SJCRH30 (cell line): ENCODE measurements at regions not wholly inside any gene's neighbourhood (a gene's known extent, or its start where the extent isn't known, plus 50 kb on each side); places are given as distances from the start of the nearest gene placed in this dataset.
"Not testable (repeated sequence)": the region's sequence is repeated elsewhere in the genome, so short reads cannot be mapped to it uniquely, and the experiment has no call there.

Source experiments
- DNase-seq, 2 experiments: peaks; one replicate each; pipeline ENCODE4 v3.0.0-alpha.2; 2015 to 2020
- H3K27ac ChIP-seq: fragments of 250-450 bp; sonication (Bioruptor Pico); 2 replicates; pipeline ENCODE4 v1.5.1; 2020; ENCODE audit warnings: mild to moderate bottlenecking, moderate library complexity
- H3K27me3 ChIP-seq: fragments of 250-450 bp; sonication (Bioruptor Pico); 2 replicates; pipeline ENCODE4 v1.5.1; 2020; ENCODE audit warnings: mild to moderate bottlenecking, moderate library complexity
- H3K36me3 ChIP-seq: fragments of 250-450 bp; sonication (Bioruptor Pico); 2 replicates; pipeline ENCODE4 v1.5.1; 2020; ENCODE audit warnings: mild to moderate bottlenecking, moderate library complexity
- H3K4me1 ChIP-seq: fragments of 250-450 bp; sonication (Bioruptor Pico); 2 replicates; pipeline ENCODE4 v1.5.1; 2020; ENCODE audit warnings: mild to moderate bottlenecking, moderate library complexity
- H3K4me3 ChIP-seq: fragments of 250-450 bp; sonication (Bioruptor Pico); 2 replicates; pipeline ENCODE4 v1.5.1; 2020; ENCODE audit warnings: mild to moderate bottlenecking, moderate library complexity
- H3K9me3 ChIP-seq: fragments of 250-450 bp; sonication (Bioruptor Pico); replicated peaks from 2 replicates; pipeline ENCODE4 v1.5.1; 2020; ENCODE audit warnings: mild to moderate bottlenecking, moderate library complexity

DNA sequence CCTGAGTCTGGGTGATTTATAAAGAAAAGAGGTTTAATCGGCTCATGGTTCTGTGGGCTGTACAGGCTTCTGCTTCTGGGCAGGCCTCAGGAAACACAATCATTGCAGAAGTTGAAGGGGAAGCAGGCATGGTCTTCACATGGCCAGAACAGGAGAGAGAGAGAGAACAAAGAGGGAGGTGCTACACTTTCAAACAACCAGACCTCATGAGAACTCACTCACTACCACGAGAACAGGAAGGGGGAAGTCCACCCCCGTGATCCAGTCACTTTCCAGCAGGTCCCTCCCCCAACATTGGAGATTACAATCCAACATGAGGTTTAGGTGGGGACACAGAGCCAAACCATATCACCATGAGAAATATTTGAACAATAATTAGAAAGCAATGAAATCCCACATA, 222.9 kb downstream of the FAM72C start:
- Histone ChIP-seq H3K36me3 (no peaks in the 10 kb centered on the region), H3K4me1 (no peaks in the 10 kb centered on the region), H3K4me3 (no peak overlapping the region), H3K9me3 (no peaks in the 10 kb centered on the region), H3K27me3 (no peaks in the 10 kb centered on the region), H3K27ac (no peak overlapping the region)
- DNase-seq: no peak

- Histone ChIP-seq H3K36me3 (no peaks in the 10 kb centered on the region), H3K27me3 (no peaks in the 10 kb centered on the region), H3K9me3 (no peaks in the 10 kb centered on the region), H3K27ac (no peak overlapping the region), H3K4me3 (no peak overlapping the region), H3K4me1 (no peaks in the 10 kb centered on the region)
- no peak for DNase-seq
Observed at GRCh38 chr1:143736562-143736961, 235.2 kb downstream of the FAM72C start.

DNA sequence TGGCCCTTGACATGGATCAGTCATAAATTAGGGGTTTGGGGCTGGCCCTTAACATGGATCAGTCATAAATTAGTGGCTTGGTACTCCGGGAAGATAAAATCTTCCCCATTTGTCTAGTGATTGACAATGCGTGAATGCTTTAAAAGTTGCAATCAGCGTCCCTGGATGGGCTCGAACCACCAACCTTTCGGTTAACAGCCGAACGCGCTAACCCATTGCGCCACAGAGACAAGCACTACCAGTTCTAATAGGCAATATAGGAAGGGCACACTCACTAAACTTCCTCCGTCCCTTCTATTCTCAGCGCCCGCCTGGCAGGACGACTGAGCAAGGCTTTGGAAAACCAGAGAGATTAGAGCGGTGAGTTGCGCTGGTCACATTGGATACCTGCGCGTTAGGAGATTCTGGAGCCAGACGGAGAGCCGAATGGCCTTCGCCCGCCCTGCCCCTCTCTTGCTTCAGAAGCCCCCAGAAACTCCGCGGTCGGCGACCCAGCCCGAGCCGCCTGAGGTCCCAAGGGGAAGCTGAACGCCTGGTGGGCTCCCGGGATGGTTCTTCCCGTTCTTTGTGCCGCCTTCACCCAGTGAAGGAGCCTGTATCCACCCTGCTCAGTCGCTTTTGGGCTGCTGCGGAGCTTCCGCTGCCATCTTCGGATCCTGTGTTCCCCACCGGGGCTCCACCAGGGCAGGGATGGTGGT, 235.9 kb downstream of the FAM72C start:
- Histone ChIP-seq H3K27ac (no peak overlapping the region), H3K9me3 (no peaks in the 10 kb centered on the region), H3K4me1 (no peaks in the 10 kb centered on the region), H3K27me3 (no peaks in the 10 kb centered on the region), H3K4me3 (no peak overlapping the region), H3K36me3 (no peaks in the 10 kb centered on the region)
- no peak for DNase-seq

DNA sequence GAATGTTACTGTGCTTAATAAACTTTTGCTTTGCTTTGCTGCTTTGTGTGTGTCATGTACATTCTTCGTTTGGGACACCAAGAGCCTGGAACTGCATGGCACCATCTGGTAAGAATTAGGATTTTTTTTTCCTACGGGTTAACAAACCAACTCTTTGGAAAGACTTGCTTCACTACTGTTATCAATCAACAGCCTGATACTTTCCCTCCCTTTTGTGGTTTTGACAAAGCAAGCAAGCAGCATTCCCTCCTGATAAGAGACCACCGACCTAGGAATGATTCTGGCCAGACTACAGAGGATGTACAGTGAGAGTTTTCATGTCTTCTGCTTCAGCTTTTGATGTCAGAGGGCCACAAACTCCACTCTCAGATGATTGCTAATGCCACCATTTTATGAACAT, 237.5 kb downstream of the FAM72C start:
- not testable (repeated sequence) for H3K27ac ChIP-seq, DNase-seq, H3K27me3 ChIP-seq, H3K4me3 ChIP-seq, H3K4me1 ChIP-seq, H3K36me3 ChIP-seq, H3K9me3 ChIP-seq

DNA sequence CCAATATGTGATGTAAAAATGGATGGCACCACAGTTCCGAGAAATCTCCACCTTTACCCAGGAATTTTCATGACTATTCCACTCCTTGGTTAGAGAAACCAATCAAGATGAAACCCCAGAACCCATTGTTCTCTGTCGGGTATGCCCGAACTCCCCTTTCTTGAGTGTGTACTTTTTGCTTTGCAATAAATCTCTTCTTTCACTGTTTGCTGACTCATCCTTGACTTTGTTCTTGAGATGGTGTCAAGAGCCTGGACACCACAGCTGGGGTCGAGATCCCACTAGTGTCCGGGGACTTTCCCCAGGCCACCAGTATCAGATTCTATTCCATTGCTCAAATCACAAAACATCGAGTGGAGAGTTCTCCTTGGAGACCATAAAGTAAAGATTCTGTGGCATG, 240.9 kb downstream of the FAM72C start:
- H3K36me3 ChIP-seq, H3K4me1 ChIP-seq: not testable (repeated sequence)

DNA sequence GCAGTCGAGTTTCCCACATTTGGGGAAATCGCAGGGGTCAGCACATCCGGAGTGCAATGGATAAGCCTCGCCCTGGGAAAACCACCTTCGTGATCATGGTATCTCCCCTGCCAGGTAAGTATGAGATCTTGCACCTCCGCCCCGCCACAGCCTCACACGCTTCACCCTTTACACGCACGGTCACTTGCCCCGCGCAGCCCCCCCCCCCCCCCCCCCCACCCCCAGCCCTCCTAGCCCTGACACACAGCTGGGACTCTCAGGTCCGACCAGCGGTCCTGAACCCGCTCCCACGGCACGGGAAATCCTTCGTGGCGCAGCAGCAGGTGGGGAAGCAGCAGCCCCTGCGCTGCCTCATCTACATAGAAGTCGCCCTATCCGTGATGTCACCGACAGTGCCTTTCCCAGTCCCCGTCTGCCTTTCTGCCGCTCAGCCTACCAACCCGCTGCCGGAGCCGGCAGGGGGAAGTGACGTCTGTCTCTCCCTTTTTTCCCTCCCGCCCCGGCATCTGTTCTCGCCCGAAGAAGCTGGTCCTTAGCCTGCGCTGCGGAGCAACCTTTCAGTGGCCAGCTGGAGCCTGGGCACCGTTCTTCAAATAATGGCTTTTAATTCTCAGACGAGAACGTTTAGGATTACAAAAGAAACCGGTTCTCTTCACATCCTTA, 242.2 kb downstream of the FAM72C start:
- not testable (repeated sequence) for H3K36me3 ChIP-seq, H3K27ac ChIP-seq, H3K4me1 ChIP-seq, H3K9me3 ChIP-seq, H3K27me3 ChIP-seq, H3K4me3 ChIP-seq
- peak; percentile 19 to 29 for DNase-seq

More for the DNA sequence above, 240.9 kb downstream of the FAM72C start:
- not testable (repeated sequence) for H3K27me3 ChIP-seq, H3K9me3 ChIP-seq, H3K27ac ChIP-seq, DNase-seq, H3K4me3 ChIP-seq

DNA sequence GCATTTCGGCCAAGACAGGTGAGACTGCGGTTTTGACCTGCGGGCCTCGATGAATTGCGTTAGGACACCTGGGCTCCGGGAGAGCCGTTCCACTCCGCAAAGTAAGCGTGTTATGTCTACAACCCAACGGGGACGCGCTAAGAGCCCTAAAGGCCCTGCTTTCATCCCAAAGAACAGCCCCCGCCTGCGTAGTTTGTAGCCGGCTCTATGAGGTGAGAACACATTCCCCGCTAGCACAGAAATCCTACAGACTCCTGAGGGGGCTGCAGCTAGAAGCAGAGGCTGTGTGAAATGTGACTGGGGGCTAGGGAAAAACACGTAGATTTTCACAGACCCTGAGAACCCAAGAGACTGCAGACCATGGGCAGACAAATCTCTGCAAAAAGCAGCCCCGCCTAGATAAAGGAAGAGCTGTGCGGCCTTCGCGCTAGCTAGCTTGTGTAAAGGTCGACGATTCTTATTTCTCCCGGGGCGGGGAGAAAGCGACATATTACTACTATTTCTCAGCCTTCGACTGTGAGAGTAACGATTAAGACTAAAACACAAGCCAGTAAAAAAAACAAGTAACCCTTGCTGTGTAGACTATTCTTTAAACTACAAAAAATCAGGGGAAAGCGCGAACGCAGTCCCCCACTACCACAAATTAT, 242.9 kb downstream of the FAM72C start:
- H3K4me3 ChIP-seq: not testable (repeated sequence)

GRCh38 chr1:143727263-143727662, 244.5 kb downstream of the FAM72C start:
- H3K27ac ChIP-seq: no peak overlapping the region
- H3K27me3 ChIP-seq: no peaks in the 10 kb centered on the region
- H3K4me3 ChIP-seq: no peak overlapping the region
- no peak for DNase-seq
- H3K9me3 ChIP-seq: no peaks in the 10 kb centered on the region
- H3K4me1 ChIP-seq: no peaks in the 10 kb centered on the region
- no peaks in the 10 kb centered on the region for H3K36me3 ChIP-seq

More for the DNA sequence above, 242.9 kb downstream of the FAM72C start:
- not testable (repeated sequence) for H3K27me3 ChIP-seq, DNase-seq, H3K27ac ChIP-seq, H3K9me3 ChIP-seq, H3K36me3 ChIP-seq, H3K4me1 ChIP-seq

DNA sequence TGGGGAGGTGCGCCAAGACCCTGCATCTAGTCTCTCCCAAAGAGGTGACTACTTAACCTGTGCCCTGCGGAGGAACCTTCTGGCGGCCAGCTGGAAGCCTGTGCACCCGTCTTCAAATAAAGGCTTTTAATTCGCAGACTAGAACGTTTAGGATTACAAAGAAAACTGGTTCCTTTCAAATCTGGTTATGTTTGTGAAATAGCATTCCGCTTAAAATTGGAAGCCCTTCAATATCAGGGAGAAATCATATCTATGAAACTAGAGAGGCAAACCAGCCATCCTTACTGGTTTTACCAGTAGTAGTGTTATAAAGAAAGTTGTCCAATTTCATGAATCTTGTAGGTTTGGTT, 250.8 kb downstream of the FAM72C start:
- Histone ChIP-seq H3K9me3 (no peaks in the 10 kb centered on the region), H3K27me3 (no peaks in the 10 kb centered on the region), H3K4me3 (no peak overlapping the region), H3K27ac (no peak overlapping the region), H3K4me1 (no peaks in the 10 kb centered on the region), H3K36me3 (no peaks in the 10 kb centered on the region)
- DNase-seq: no peak

- DNase-seq: peak in 1 of 2 experiments; percentile 1
- H3K4me1 ChIP-seq: no peaks in the 10 kb centered on the region
- no peaks in the 10 kb centered on the region for H3K27me3 ChIP-seq
- no peak overlapping the region for H3K4me3 ChIP-seq
- H3K9me3 ChIP-seq: no peaks in the 10 kb centered on the region
- no peak overlapping the region for H3K27ac ChIP-seq
- H3K36me3 ChIP-seq: no peaks in the 10 kb centered on the region
Observed at GRCh38 chr1:143720087-143721023, 251.4 kb downstream of the FAM72C start.

- Histone ChIP-seq H3K4me1 (no peaks in the 10 kb centered on the region), H3K9me3 (no peaks in the 10 kb centered on the region), H3K27ac (no peak overlapping the region), H3K36me3 (no peaks in the 10 kb centered on the region), H3K27me3 (no peaks in the 10 kb centered on the region), H3K4me3 (no peak overlapping the region)
- no peak for DNase-seq
Observed at GRCh38 chr1:143718524-143718923, 253.3 kb downstream of the FAM72C start.

DNA sequence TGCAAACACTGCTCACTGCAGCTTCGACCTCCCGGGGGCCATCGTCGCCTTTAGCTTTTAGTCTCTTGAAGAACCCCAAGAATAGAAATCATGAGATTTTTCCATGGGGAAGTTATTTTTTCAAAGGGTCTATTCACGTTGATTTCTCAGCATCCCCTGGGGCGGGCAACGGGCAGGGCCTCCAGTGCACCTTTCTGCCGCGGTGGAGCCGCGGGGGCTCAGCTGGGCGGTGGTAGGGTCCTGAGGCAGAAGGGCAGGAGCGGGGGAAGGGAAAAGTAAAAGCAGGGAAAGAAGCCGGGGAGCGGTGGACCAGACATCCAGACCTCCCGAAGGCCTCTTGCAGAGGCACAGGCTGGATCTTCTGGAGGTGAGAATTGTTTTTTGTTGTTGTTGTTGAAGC, 253.8 kb downstream of the FAM72C start:
- no peak for DNase-seq

DNA sequence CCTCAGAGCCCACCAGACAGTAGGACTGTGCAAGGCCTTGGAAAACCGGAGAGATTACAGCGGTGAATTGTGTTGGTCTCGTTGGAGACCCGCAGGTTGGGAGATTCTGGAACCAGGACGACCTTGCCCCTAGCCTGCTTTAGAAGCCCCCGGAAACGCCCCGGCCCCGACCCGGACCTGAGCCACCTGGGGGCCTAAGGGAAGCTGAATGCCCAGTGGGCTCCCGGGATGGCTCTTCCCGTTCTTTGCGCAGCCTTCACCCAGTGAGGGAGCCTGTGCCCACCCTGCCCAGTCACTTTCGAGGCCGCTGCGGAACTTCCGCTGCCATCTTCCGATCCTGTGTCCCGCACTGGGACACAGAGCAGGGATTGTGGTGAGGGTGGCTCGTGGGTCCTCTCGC, 254.4 kb downstream of the FAM72C start:
- no peaks in the 10 kb centered on the region for H3K4me1 ChIP-seq
- no peaks in the 10 kb centered on the region for H3K9me3 ChIP-seq
- no peak overlapping the region for H3K27ac ChIP-seq
- no peaks in the 10 kb centered on the region for H3K27me3 ChIP-seq
- DNase-seq: no peak
- no peaks in the 10 kb centered on the region for H3K36me3 ChIP-seq
- H3K4me3 ChIP-seq: no peak overlapping the region

More for the DNA sequence above, 253.8 kb downstream of the FAM72C start:
- Histone ChIP-seq H3K27me3 (no peaks in the 10 kb centered on the region), H3K4me1 (no peaks in the 10 kb centered on the region), H3K27ac (no peak overlapping the region), H3K9me3 (no peaks in the 10 kb centered on the region), H3K4me3 (no peak overlapping the region), H3K36me3 (no peaks in the 10 kb centered on the region)

DNA sequence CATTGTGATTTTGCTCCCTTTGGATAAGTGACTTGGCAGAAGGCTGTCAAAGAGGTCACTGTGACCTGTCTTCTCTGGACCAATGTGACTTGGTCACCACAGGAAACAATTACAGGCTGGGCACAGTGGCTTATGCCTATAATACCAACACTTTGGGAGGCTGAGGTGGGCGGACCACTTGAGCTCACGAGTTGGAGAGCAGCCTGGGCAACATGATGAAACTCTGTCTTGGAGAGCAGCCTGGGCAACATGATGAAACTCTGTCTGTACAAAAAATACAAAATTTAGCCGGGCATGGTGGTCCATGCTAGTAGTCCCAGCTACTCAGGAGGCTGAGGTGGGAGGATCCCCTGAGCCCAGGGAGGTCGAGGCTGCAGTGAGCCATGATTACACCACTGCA, 256.9 kb downstream of the FAM72C start:
- not testable (repeated sequence) for H3K27ac ChIP-seq, H3K36me3 ChIP-seq, H3K27me3 ChIP-seq, H3K4me3 ChIP-seq, H3K9me3 ChIP-seq, H3K4me1 ChIP-seq, DNase-seq
